Activated CD4-positive, alpha-beta T cell treated with anti-CD3 and anti-CD28 coated beads for 36 hours (primary cell): ENCODE measurements at regions not wholly inside any gene's neighbourhood (a gene's known extent, or its start where the extent isn't known, plus 50 kb on each side); places are given as distances from the start of the nearest gene placed in this dataset.
"Not testable (repeated sequence)": the region's sequence is repeated elsewhere in the genome, so short reads cannot be mapped to it uniquely, and the experiment has no call there.

ENCODE experiments used
- ATAC-seq: fragments of 200-7000 bp; cut with Tn5 transposase; one replicate; pipeline ENCODE4 v1.10.0; 2021; ENCODE audit warnings: mild to moderate bottlenecking, moderate library complexity
- CTCF ChIA-PET: fragments of 350-600 bp; sonication (Branson Sonifier 250); formaldehyde crosslinking; loops from one replicate; lab custom pipeline; 2021; ENCODE audit warnings: antibody characterized with exemption; lab: Charles Lee
- POLR2A ChIA-PET: fragments of 350-600 bp; sonication (Branson Sonifier 250); formaldehyde crosslinking; loops from one replicate; lab custom pipeline; 2021; ENCODE audit warnings: antibody characterized with exemption, inconsistent platforms; lab: Charles Lee
- DNase-seq: peaks from one replicate; pipeline ENCODE4 v3.0.0-alpha.2; 2020
- H3K27ac Mint-ChIP-seq: one replicate; pipeline ENCODE4 v1.8.0; 2021; ENCODE audit warnings: mixed read lengths
- H3K27me3 Mint-ChIP-seq: one replicate; pipeline ENCODE4 v1.8.0; 2021; ENCODE audit warnings: mixed read lengths
- H3K36me3 Mint-ChIP-seq: one replicate; pipeline ENCODE4 v1.8.0; 2021; ENCODE audit warnings: low read depth, mixed read lengths
- H3K4me1 Mint-ChIP-seq: one replicate; pipeline ENCODE4 v1.8.0; 2021; ENCODE audit warnings: mixed read lengths
- H3K4me3 Mint-ChIP-seq: one replicate; pipeline ENCODE4 v1.8.0; 2021; ENCODE audit warnings: mild to moderate bottlenecking, moderate library complexity, mixed read lengths
- H3K9me3 Mint-ChIP-seq: one replicate; pipeline ENCODE4 v1.8.0; 2021; ENCODE audit warnings: low read depth, mixed read lengths
- intact Hi-C, 2 experiments: fragments of 100-400 bp; cut with DNase I in 1 of 2; cut with micrococcal nuclease in 1 of 2; formaldehyde crosslinking; loops; one replicate each; pipeline versions ENCODE4 v1.14.2 to v1.15.1; 2022 to 2024; cut with DNase I, micrococcal nuclease

DNA sequence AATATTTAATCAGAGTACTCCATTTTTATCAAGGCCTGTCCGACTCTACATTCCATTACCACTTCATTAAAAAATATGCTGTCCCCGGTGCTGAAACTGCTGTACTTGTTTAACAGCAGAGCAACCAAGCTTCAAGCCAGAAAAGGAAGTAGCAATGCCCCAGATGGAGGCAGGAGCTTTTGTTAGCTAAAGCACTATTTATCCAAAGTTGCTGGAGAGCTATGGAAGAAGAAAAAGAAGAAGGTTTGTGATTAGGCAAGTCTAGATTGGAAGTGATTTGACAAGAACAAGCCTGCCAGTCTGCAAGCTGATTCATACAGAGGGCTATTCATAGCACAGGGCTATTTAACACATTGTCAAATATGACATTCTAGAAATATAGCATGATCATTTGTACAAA, 160.9 kb upstream of the SPTLC3 start:
- H3K36me3 Mint-ChIP-seq, result no peaks in the 10 kb centered on the region
- intact Hi-C loops, result no loop called here
- peaks cover 5% of the 10 kb centered on the region for H3K27me3 Mint-ChIP-seq
- H3K4me3 Mint-ChIP-seq, result no peak overlapping the region
- ATAC-seq, result no peak
- no peaks in the 10 kb centered on the region for H3K9me3 Mint-ChIP-seq
- DNase-seq, result no peak
- CTCF ChIA-PET, result no interaction called here
- H3K4me1 Mint-ChIP-seq, result no peaks in the 10 kb centered on the region
- POLR2A ChIA-PET, result no interaction called here
- no peak overlapping the region for H3K27ac Mint-ChIP-seq

DNA sequence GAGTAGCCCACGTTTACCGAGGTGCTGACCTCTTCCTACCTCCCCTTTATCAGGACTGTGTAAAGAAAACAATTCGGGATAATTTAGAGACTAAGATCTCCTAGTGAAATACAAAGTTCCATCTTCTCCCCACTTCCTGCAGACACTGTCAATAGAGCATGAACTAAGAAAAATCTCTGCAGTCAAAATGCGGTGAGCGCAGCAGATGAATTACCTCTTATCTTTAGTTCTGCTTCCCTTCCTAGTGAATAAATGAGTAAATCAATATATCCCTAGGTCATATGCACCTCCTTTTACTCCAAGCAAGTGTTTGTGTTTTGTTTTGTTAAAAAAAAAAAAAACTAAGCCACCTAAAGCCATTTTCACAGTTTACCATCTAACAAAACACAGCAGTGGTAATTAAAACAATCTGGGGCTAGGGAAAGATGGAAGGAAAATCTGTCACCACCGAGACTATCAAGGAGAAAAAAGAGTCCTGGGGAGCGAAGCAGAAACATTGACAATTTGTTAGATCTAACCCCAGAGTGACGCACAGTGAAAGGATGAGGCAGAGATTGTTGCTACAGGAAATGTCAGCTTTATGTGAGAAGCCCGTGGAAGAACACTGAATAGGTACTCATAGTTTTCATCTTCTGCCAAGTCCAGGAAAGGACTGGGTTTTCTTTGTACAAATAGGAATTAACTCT, 159.4 kb upstream of the SPTLC3 start:
- H3K4me3 Mint-ChIP-seq, result no peak overlapping the region
- no peaks in the 10 kb centered on the region for H3K36me3 Mint-ChIP-seq
- H3K9me3 Mint-ChIP-seq, result no peaks in the 10 kb centered on the region
- DNase-seq (no peak), ATAC-seq (no peak)
- CTCF ChIA-PET, result no interaction called here
- H3K27me3 Mint-ChIP-seq, result peaks cover 5% of the 10 kb centered on the region
- POLR2A ChIA-PET, result no interaction called here
- intact Hi-C loops, result no loop called here
- no peaks in the 10 kb centered on the region for H3K4me1 Mint-ChIP-seq
- H3K27ac Mint-ChIP-seq, result no peak overlapping the region

DNA sequence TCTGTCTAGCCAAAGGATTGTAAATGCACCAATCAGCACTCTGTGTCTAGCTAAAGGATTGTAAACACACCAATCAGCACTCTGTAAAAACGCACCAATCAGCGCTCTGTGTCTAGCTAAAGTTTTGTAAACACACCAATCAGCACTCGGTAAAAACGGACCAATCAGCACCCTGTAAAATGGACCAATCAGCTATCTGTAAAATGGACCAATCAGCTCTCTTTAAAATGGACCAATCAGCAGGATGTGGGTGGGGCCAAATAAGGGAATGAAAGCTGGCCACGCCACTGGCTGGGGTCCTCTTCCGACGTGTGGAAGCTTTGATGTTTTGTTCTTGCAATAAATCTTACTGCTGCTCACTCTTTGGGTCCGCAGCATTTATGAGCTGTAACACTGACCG, 151.1 kb upstream of the SPTLC3 start:
- CTCF ChIA-PET, H3K4me3 Mint-ChIP-seq, H3K36me3 Mint-ChIP-seq, H3K27ac Mint-ChIP-seq, H3K27me3 Mint-ChIP-seq, ATAC-seq, intact Hi-C loops, POLR2A ChIA-PET, H3K4me1 Mint-ChIP-seq, DNase-seq: not testable (repeated sequence)
- peaks cover 17% of the 10 kb centered on the region for H3K9me3 Mint-ChIP-seq

DNA sequence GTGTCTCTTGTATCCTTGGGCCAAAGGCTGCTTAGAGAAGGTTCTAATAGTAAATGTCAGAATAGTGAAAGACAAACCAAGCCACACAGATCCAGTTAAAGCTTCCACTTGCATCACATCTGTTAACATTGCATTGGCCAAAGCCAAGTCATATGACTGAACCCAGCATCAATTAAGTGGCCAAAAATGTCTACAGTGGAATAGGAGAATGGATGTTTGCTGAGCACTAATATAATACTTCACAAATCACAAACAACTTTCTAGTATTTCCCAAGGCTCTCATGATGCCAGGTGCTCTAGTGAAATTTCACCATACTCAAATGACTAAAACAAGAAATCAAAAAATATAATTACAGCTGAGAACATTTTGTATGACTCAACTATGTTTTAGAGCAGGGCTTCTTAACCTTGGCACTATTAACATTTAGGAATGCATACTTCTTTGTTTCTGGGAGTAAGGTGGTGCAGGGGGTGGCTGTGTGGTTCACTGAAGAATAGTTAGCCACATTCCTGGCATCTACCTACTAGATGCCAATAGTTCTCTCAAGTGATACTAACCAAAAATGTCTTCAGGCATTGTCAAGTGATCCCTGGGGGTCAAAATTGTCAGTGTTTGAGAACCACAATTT, 148.0 kb upstream of the SPTLC3 start:
- Mint-ChIP-seq H3K9me3 (peaks cover 8% of the 10 kb centered on the region), H3K36me3 (no peaks in the 10 kb centered on the region), H3K27me3 (no peaks in the 10 kb centered on the region), H3K4me3 (no peak overlapping the region), H3K27ac (no peak overlapping the region), H3K4me1 (no peaks in the 10 kb centered on the region)
- ChIA-PET POLR2A (no interaction called here), CTCF (no interaction called here)
- ATAC-seq (no peak), DNase-seq (no peak)
- intact Hi-C loops, result no loop called here

DNA sequence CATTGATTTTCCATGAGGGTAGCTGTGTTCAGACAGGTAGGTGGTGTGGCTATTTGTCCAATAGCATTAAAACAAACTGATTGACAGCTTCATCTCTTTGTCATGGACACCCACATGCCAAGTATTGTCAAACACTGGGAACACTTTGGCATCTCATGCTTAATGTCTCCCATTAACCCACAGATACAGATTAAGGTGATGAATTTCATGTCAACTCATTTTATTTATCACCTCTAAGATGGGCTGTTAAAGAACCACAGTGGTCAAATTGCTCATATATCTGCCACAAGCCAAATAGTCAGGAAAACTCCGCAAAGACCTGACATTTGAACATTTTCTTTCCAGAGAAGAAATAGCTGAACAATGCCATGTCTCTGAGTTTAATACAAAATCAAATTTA, 139.1 kb upstream of the SPTLC3 start:
- CTCF ChIA-PET, result no interaction called here
- H3K27ac Mint-ChIP-seq, result no peak overlapping the region
- no peak overlapping the region for H3K4me3 Mint-ChIP-seq
- H3K27me3 Mint-ChIP-seq, result no peaks in the 10 kb centered on the region
- intact Hi-C loops, result no loop called here
- DNase-seq (no peak), ATAC-seq (no peak)
- POLR2A ChIA-PET, result no interaction called here
- H3K36me3 Mint-ChIP-seq, result no peaks in the 10 kb centered on the region
- no peaks in the 10 kb centered on the region for H3K4me1 Mint-ChIP-seq
- no peaks in the 10 kb centered on the region for H3K9me3 Mint-ChIP-seq

DNA sequence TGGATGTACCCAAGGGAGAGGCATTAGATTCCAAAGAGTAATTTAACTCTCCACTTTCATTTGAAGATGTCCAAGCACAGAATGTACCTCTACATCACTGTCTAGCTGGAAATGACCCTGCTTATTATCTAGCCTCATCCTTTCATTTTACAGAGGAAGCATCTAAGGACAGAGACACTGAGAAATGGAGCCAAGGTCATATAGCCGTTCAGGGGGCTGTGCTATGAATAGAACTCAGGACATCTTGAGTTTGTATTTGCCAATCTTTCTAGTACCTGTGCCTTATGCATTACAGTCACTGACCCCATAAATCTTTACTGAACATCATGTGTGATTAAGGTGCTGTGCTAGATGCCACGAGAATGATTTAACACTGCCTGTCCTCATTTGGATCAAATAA, 138.2 kb upstream of the SPTLC3 start:
- DNase-seq, result no peak
- H3K36me3 Mint-ChIP-seq, result no peaks in the 10 kb centered on the region
- no peaks in the 10 kb centered on the region for H3K4me1 Mint-ChIP-seq
- no peak for ATAC-seq
- intact Hi-C loops, result no loop called here
- no peak overlapping the region for H3K4me3 Mint-ChIP-seq
- H3K27me3 Mint-ChIP-seq, result no peaks in the 10 kb centered on the region
- no peak overlapping the region for H3K27ac Mint-ChIP-seq
- POLR2A ChIA-PET, result no interaction called here
- CTCF ChIA-PET, result no interaction called here
- H3K9me3 Mint-ChIP-seq, result no peaks in the 10 kb centered on the region

DNA sequence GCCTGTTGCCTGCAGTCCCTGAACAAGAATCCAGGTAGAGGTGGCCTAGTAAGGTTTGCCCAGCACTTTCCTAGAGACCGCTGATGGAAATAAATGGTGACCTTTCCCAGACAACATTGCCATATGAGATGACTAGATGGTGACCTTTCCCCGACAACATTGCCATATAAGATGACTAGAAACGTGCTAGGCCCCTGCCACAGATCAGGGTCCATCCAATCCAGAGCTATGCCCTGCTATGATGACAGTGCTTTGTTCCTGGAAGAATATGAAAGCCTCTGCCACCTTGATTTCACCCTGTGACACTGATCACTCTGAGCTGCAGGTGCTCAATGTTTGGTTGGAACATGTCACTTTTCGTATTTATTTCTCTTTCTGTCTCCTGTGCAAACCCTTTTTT, 133.8 kb upstream of the SPTLC3 start:
- Mint-ChIP-seq H3K36me3 (no peaks in the 10 kb centered on the region), H3K4me3 (no peak overlapping the region), H3K9me3 (no peaks in the 10 kb centered on the region), H3K4me1 (no peaks in the 10 kb centered on the region), H3K27ac (no peak overlapping the region), H3K27me3 (peaks cover 2% of the 10 kb centered on the region)
- no peak for DNase-seq
- CTCF ChIA-PET, result no interaction called here
- POLR2A ChIA-PET, result no interaction called here
- no peak for ATAC-seq
- intact Hi-C loops, result no loop called here

DNA sequence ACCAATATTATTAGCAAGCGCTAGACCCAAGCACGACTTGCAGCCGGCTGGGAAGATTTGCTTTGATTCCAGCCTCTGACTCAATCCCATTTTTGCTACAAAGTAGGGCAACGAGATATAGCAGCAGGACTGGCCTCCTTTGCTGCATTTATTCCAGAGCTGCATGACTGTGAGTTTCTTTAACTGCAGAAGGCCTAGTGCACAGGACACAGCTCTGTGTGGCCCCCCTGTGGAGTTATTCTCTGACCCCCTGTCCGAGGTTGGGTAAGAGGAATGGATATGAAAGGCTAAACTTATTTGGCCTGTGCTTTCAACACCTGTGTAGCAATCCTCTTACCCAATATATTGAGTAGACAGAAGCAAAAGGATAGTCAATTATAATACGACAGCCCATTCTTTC, 133.3 kb upstream of the SPTLC3 start:
- Mint-ChIP-seq H3K36me3 (no peaks in the 10 kb centered on the region), H3K27me3 (peaks cover 2% of the 10 kb centered on the region), H3K4me3 (no peak overlapping the region), H3K4me1 (no peaks in the 10 kb centered on the region), H3K27ac (no peak overlapping the region), H3K9me3 (no peaks in the 10 kb centered on the region)
- POLR2A ChIA-PET, result no interaction called here
- DNase-seq (no peak), ATAC-seq (no peak)
- CTCF ChIA-PET, result interaction anchor here (0.7 kb wide), 1 partner anchor 30 kb away, joined by 3 read pairs; no protein-coding TSS in a partner anchor
- intact Hi-C loops, result no loop called here

DNA sequence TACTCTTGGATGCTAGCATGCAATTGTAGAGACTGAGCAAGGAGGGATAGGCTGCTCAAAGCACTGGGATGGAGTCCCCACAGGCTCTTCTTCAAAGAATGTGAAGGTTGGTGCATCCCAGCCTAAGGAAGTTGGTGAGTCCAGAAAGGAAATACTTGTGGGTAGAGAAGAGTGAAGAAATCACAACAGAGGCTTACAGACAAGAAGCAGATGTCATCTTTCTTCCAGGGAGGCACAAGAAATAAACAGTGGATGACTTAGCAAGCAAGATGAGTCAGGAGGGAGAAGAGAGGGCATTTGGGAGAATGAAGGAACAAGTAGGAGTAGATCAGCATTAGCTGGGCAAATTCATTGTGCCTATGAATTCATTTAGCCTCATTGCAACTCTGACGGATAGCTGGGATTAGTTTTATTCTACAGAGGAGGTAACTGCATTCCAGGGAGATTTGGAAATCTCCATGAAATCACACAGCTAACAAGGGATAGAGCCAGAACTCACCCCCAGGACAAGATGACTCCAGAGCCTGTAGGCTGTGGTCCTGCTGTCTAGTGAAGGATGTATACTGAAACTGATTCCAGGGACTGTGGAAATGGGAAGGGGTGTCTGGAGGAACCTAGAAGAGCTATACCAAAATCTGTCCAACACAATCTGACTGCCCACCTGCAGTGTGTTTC, 125.8 kb upstream of the SPTLC3 start:
- Mint-ChIP-seq H3K27ac (no peak overlapping the region), H3K36me3 (no peaks in the 10 kb centered on the region), H3K4me3 (no peak overlapping the region), H3K9me3 (no peaks in the 10 kb centered on the region), H3K27me3 (peaks cover 11% of the 10 kb centered on the region), H3K4me1 (no peaks in the 10 kb centered on the region)
- no peak for DNase-seq
- no peak for ATAC-seq
- CTCF ChIA-PET, result interaction anchor here (0.6 kb wide), 1 partner anchor 228 kb away, joined by 3 read pairs; no protein-coding TSS in a partner anchor
- intact Hi-C loops, result no loop called here
- POLR2A ChIA-PET, result no interaction called here

DNA sequence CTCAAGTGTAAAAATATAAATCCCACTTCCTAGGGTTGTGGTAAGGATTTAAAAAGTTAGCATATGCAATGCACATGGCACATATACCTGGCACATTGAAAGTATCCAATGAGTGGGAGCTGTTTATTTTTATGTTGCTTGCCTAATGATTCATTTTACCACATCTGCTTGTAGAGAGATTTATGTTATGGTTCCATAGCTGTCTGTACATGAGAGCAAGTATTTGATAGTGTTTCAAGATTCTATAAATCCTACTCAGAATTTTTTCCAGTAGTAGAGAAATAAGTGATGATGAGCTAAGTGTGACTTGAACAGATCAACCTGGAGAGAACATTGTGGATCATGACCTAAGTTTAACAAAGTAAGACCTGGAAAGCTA, 125.3 kb upstream of the SPTLC3 start:
- ChIA-PET CTCF (interaction anchor here (0.6 kb wide), 1 partner anchor 228 kb away, joined by 3 read pairs; no protein-coding TSS in a partner anchor), POLR2A (no interaction called here)
- Mint-ChIP-seq H3K4me1 (no peaks in the 10 kb centered on the region), H3K36me3 (no peaks in the 10 kb centered on the region), H3K9me3 (no peaks in the 10 kb centered on the region), H3K4me3 (no peak overlapping the region), H3K27me3 (peaks cover 11% of the 10 kb centered on the region), H3K27ac (no peak overlapping the region)
- no peak for DNase-seq
- no peak for ATAC-seq
- intact Hi-C loops, result no loop called here

DNA sequence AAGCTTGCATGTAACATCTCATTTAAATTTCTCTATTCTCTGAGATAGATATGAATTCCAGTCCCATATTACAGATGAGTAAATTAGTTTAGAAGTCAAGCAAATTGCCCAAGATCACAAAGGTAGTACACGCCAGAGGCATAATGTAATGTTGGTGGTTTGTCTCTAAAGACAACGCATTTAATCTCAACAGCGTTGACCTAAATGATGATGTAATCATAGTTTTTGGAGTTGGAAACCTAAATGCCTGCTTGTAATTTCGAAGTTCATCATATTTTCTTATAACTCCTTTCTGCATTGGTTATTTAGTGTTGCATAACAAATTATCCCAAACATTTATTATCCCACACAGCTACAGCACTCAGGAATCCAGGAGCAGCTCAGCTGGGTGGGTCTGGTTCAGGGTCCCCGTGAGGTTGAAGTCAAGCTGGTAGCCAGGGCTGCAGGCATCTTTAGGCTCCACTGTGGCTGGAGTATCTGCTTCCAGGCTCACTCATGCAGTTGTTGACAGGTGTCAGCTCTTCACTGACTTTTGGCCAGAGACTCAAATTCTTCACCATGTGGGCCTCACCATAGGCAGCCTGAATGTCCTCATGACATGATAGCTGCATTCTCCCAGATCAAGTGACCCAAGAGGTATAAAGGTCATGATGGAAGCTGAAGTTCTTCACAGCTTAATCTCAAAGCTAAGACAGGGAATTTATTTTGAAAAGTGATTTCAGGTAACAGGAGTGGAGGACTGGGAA, 122.0 kb upstream of the SPTLC3 start:
- H3K4me1 Mint-ChIP-seq, result no peaks in the 10 kb centered on the region

More for the DNA sequence above, 122.0 kb upstream of the SPTLC3 start:
- Mint-ChIP-seq H3K27ac (no peak overlapping the region), H3K27me3 (peaks cover 14% of the 10 kb centered on the region), H3K9me3 (no peaks in the 10 kb centered on the region), H3K36me3 (no peaks in the 10 kb centered on the region), H3K4me3 (no peak overlapping the region)
- intact Hi-C loops, result no loop called here
- POLR2A ChIA-PET, result no interaction called here
- CTCF ChIA-PET, result no interaction called here
- ATAC-seq, result no peak
- no peak for DNase-seq
